NCI-H774 (cell line): ENCODE measurements at regions not wholly inside any gene's neighbourhood (a gene's known extent, or its start where the extent isn't known, plus 50 kb on each side); places are given as distances from the start of the nearest gene placed in this dataset.

Experiments
- DNase-seq: peaks from one replicate; lab custom pipeline; 2025; lab: John Stamatoyannopoulos, UW

DNA sequence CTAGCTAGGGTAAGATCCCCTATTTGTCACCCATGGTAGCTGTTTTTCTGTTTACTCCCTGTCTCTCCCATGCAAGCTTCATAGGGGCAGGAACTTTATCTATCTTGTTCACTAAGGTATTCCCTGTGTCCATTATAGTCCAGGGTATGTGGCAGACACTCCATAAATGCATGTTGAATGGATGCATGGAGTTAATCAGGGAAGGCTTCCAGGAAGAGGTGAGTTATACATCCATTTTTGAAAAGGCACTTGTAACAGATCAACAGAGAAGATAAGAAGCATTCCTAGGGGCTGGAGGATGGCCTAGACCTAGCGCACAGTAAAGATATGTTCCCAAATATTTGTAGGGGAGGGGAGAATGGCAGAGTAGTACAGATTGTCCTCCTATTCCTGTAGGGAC, 130.3 kb downstream of the BUD13 start:
- no peak for DNase-seq

DNA sequence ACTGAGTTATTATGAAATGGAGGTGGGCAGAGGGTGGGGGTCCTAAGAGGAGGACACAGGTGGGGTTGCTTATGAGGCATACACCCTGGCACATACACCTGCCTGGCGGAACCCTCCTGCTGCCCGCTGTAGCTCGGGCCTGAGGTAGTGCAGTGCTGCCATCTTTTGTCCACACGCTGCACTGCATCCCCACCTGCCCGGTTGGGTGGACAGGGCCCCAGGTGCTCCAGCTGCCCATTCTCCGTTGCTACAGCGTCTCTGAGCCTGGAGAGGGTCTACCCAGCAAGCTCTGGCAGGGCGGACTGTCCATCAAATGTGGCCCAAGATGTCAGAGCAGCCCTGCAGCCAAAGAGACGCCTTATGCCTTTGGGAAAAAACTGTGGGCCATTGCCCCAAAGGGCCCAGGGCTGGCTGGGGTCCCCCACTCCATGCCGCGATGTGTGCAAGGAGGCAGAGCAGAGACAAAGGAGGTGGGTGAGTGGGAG, 131.2 kb downstream of the BUD13 start:
- peak; percentile 73 for DNase-seq

DNA sequence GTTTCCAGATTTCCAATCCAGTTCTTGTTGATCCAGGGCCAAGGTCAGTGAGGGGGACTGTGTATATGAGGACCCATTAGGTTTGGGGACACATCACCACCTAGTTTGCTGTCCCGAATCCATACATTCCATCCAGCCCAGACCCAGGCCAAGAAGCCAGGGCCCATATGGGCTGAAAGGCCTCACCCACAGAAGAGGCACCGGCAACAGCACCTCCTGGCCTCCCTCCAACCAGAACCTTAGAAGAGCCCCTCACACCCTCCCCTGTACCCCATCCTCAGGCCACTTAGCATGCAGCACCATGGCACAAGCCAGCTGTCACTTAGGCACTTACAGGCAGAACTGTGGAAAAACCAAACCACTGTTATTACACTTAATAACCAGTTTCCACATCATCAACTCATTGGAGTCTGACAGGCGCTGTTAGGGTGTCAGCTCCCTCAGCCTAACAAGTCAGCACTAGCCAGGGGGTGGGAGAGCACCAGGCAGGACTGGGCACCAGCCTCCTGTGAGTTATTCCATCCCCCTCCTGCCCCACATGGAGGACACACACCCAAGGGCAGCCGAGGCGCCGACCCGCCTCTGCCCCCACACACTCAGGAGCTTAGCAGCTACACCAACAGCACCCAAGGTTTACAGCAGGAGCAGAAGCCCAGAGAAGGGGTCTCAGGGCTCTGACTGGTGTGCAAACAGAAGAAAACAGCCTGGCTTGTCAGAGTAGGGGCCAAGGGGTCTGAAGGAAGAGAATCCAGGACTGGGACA, 132.0 kb downstream of the BUD13 start:
- no peak for DNase-seq

DNA sequence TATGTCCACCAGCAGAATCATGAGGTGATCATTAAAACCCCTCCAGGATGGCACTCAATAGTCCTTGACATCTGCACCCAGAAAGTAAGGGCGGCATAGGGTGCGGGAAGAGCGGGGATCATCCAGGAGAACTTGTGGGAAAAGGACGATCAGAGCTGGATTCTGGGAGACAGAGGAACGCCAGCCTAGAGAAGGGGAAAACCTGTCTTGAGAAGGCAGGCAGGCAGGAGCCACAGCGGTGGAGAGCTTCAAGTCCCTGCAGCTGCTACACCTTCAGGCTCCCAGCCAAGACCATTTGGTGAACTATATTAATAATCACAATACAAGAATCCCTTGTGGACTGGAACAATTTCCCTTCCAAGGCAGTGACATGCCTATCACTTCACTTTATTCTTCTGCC, 134.3 kb downstream of the BUD13 start:
- no peak for DNase-seq

GRCh38 chr11:116637766-116638165, 135.0 kb downstream of the BUD13 start:
- DNase-seq, result no peak

DNA sequence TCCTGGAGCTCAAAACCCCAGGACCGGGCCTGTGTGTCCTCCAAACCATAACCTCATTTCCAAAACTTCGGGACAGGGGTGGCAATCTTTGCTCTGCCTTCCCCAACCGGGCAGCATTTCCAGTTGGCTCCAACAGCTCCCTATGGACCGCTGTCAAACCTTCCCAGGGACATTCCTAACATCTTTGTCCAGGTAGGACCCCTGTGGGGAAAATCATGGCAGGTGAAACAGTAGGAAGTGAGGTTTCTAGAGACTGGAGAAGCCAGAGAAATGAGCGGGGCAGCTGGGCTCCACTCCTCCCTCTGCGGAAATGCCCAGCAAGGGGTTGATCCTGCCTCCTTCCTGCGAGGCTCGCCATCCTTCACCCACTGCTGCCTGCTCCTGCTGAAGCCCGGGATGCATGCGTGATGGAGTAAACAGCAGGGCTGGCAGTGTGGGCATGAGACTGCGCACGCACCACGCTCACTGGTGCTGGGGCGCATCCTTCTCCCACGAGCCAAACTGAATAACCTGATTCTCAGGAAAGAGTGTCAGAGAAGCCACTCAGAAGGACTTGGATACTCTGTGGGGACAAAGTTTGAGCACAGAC, 136.4 kb downstream of the BUD13 start:
- DNase-seq, result no peak

- DNase-seq, result no peak
Observed at GRCh38 chr11:116631201-116631600, 141.6 kb downstream of the BUD13 start.

GRCh38 chr11:116618461-116618860, 154.3 kb downstream of the BUD13 start:
- DNase-seq, result no peak

GRCh38 chr11:116615211-116615865, 157.4 kb downstream of the BUD13 start:
- DNase-seq, result no peak

DNA sequence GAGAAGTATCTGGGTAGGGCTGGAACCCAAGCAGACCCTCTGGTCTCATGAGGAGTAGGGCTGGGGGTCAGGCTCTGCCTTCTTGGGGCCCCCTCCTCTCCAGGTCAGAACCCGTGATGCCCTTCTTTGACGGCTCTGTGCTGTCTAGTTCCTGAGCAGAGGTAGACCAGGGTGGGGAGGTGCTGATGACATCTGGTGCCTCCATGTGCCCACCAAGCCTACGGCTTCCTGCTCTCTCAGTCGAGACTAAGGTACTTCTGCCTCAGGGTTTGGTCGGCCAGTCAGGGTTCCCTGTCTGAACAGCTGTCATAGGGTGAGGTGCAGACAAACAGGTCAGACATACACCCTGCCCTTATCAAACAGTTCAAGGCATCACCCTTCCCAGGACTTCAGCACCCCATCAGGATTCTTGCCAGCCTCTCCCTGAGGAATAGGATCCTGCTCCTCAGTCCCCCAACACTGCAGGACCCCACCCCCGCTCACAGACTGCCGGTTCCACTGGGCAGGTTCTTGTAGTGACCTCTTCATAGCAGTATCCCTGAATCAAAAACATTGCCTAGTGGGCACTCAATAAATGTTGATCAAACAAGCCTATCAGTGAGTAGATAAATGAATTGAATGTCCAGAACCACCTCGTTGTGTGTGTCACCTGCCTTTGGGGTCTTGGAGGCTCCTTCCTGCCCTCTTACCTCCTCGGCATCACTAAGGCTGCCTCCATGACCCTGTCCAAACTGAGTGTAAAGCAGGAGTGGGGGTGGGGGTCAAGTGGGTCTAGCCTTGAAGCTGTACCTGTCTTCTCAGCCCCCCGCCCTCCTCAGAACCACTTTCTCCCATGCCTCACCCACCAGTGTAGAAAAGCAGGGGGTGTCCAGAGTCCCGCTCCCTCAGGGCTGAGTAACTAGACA, 158.2 kb downstream of the BUD13 start:
- DNase-seq, result no peak

- DNase-seq, result no peak
Observed at GRCh38 chr11:116613206-116613875, 159.4 kb downstream of the BUD13 start.

DNA sequence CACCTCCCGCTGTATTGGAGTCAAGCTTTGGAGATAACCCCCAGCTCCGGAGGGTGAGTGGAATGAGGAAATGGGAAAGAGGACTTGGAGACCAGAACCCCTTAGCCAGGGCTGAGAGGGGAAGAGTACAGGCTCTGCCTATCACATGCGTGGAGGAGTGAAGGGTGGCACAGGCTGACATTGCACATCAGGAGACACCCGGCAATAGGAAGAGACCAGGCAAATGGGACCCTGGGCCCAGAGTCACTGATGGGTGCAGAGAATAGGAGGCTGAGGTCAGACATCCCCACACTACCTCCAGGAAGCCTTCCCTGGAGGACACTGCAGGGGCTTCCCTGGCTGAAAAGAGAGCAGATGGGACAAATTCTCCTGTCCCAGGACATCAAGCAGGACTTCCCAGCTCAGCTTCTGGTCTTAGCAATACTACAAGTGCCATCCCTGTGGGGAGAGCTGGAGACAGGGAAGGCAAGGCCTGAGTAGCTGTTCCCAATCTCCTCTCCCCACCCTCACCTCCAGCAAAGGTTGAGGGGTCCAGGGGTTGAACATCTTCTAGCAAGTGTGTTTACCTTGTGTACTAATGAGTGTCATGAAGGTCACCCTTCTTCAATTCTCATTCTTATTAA, 160.7 kb downstream of the BUD13 start:
- no peak for DNase-seq

GRCh38 chr11:116610190-116610589, 162.6 kb downstream of the BUD13 start:
- peak; percentile 54 for DNase-seq

DNA sequence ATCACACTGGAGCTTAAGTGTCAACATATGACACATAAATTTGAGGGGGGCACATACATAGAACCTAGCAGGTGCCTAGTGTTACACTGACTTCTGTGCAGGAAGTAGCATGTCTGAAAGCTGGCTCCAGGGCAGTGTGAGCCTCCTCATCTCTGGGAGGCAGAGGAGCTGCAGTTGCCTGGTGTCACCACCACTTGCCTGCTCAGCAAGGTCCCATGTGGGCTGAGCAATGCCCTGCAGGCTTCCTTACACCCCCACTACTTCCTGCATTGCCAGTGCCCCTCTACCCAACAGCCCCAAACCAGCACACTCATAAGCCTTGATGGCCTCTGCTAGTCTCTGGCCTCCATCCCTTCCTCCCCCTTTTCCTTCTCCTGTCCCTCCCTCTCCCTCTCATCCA, 165.8 kb downstream of the BUD13 start:
- no peak for DNase-seq

DNA sequence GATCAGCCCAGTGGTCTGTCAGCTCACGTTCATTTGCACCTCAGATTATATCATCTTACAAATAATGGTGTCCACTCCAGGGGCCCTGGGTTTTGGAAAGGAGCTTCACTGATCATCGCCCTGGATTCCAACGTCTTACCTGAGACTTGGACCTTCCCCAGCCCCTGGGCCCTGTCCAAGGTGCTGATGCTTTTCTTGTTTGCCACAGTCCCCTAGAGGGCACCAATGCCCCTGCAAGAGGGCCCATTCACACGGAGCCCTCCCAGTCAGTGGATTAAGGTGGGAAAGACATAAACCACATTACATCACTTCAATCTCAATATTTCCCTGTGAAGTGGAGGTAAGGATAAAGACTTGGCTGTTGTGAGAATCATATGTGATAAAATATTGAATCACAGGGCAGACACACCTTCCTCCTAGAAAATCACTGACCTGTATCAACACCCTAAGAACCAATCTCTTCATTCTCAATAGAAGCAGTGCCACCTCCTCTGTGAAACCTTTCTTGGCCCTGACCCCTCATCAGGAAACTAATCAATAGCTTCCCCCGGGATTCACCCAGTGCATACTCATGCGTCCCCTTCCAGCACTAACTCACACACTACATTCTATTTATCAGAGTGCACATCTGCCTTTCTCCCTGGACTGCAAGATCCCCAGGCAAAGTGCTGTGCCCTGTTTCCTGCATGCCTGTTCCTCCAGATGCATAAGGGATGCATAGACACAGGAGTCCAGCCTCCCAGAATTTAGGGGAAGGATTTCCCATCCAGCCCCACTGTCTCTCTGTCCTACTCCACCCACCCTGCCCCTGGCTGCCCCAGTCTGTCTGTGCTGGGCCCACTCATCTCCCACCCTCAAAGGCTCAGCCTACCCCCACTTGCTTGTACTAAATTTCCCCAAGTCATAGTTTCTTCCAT, 167.0 kb downstream of the BUD13 start:
- DNase-seq, result no peak

DNA sequence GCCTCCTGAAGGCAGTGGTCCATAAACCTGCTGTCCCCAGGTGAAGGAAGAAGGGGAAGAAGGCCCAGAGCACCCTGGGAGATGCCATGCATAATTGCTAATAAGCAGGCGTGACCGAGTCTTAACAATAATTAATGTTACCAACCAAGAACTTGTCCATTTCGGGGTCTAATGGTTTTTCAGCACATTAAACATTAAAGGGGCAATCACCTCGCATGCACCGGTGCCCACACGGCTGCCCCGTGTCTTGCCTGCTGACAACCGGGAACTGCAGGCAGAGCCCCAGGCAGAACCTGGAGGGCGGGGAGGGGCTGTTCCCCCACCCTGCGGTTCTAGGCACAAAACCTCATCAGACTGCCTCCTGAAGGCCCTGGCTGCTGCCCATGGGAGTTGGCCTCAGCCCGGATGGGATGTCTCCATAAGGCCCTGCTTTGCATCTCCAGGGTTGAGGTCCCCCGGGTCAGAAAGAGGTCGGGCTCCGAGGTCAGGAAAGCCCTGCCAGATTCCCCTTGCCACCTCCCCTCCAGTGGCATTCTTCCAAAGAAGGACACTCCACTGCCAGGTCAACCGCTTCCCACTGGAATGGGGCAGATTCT, 169.0 kb downstream of the BUD13 start:
- DNase-seq, result no peak

GRCh38 chr11:116602637-116602942, 170.2 kb downstream of the BUD13 start:
- no peak for DNase-seq

DNA sequence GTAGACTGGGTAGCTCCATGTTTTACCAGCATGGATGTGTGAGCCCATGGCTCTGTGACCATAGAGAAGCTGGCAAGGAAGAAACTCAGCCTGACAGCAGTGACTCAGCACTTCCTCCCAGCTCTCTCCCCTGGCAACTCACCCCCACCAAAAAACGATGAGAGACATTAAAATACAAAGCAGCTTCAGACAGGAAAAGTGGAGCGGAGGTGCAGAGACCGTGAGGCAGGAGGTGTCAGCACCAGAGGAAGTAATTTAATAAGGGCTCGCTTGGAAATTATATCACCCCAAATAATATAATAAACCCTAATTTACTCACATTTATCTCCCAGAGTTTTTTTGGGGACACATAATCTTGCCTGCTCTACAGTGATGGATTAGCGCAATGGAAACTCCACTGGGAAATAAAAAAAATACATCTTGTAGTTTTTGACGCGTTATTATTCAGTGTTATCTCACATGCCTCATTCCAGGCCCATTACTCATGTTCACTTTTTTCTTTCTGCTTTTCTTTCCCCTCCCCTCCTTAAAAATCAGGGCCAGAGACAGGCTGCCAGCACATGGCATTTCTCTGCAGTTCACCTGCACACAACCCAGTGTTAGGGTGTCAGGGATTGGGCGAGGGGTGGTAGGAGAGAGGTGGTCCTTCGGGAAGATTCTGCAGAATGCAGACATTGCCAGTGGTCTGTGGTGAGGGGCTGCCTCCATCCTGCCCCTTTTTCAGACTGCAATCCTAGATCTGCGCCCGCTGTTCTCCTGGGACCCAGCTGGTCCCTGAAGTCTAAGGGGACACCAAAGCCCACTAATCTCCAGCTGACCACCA, 170.8 kb downstream of the BUD13 start:
- no peak for DNase-seq

- no peak for DNase-seq
Observed at GRCh38 chr11:116600930-116601329, 171.9 kb downstream of the BUD13 start.
